CD4-positive, alpha-beta T cell (primary cell): ENCODE measurements at regions not wholly inside any gene's neighbourhood (a gene's known extent, or its start where the extent isn't known, plus 50 kb on each side); places are given as distances from the start of the nearest gene placed in this dataset.

Source experiments
- ATAC-seq: fragments of 200-7000 bp; cut with Tn5 transposase; one replicate; pipeline ENCODE4 v1.10.0; 2022; ENCODE audit warnings: mild to moderate bottlenecking; ENCODE audit not compliant: poor library complexity
- CTCF ChIA-PET: fragments of 350-600 bp; sonication (Branson Sonifier 250); formaldehyde crosslinking; loops from one replicate; lab custom pipeline; 2021; ENCODE audit warnings: antibody characterized with exemption, inconsistent platforms; lab: Charles Lee
- POLR2A ChIA-PET: fragments of 350-600 bp; sonication (Branson Sonifier 250); formaldehyde crosslinking; loops from one replicate; lab custom pipeline; 2021; ENCODE audit warnings: antibody characterized with exemption, inconsistent platforms; lab: Charles Lee
- DNase-seq, 14 experiments: peaks; one replicate each; pipeline ENCODE4 v3.0.0-alpha.2; 2013 to 2020; ENCODE audit warnings: mixed read lengths in 2 of 14
- H3K27ac ChIP-seq, 2 donors: one replicate each; pipeline versions ENCODE4 v1.5.1 to v1.7.0; 2013; ENCODE audit warnings: low read length in 2 of 2, low read depth in 1 of 2, mild to moderate bottlenecking in 1 of 2
- H3K27me3 ChIP-seq, 2 experiments: 1 replicate in 1 of 2; 2 replicates in 1 of 2; pipeline versions ENCODE4 v1.6.1 to v1.7.0; 2013; ENCODE audit warnings: low read length in 2 of 2, control low read depth in 1 of 2, mild to moderate bottlenecking in 1 of 2, moderate library complexity in 1 of 2; ENCODE audit not compliant: insufficient read depth in 2 of 2, control insufficient read depth in 1 of 2
- H3K36me3 ChIP-seq: one replicate; pipeline ENCODE4 v1.6.1; 2013; ENCODE audit warnings: low read length, control low read depth; ENCODE audit not compliant: insufficient read depth
- H3K4me1 ChIP-seq: one replicate; pipeline ENCODE4 v1.6.1; 2013; ENCODE audit warnings: low read length, control low read depth; ENCODE audit not compliant: insufficient read depth
- H3K4me3 ChIP-seq: one replicate; pipeline ENCODE4 v1.5.1; 2013; ENCODE audit warnings: mild to moderate bottlenecking, low read length, moderate library complexity
- H3K9me3 ChIP-seq, 2 experiments: 1 replicate in 1 of 2; 2 replicates in 1 of 2; pipeline versions ENCODE4 v1.6.1 to v1.7.0; 2013; ENCODE audit warnings: low read length in 2 of 2, mild to moderate bottlenecking in 2 of 2, control low read depth in 1 of 2, moderate library complexity in 1 of 2; ENCODE audit not compliant: control insufficient read depth in 1 of 2, insufficient read depth in 1 of 2
- H3K27ac Mint-ChIP-seq: one replicate; pipeline ENCODE4 v1.8.0; 2020; ENCODE audit warnings: mixed read lengths
- H3K27me3 Mint-ChIP-seq: one replicate; pipeline ENCODE4 v1.8.0; 2021; ENCODE audit warnings: mixed read lengths
- H3K36me3 Mint-ChIP-seq: one replicate; pipeline ENCODE4 v1.8.0; 2021; ENCODE audit warnings: low read depth, mixed read lengths
- H3K4me1 Mint-ChIP-seq: one replicate; pipeline ENCODE4 v1.8.0; 2021; ENCODE audit warnings: low read depth, mixed read lengths
- H3K4me3 Mint-ChIP-seq: one replicate; pipeline ENCODE4 v1.8.0; 2020; ENCODE audit warnings: mild to moderate bottlenecking, mixed read lengths
- H3K9me3 Mint-ChIP-seq: one replicate; pipeline ENCODE4 v1.8.0; 2020; ENCODE audit warnings: mixed read lengths
- CTCF ChIP-seq: fragments of 200-600 bp; IDR thresholded peaks from one replicate; pipeline ENCODE4 v1.8.0; 2022; ENCODE audit warnings: antibody characterized with exemption, mild to moderate bottlenecking
- intact Hi-C, 2 experiments: fragments of 100-400 bp; cut with DNase I in 1 of 2; cut with micrococcal nuclease in 1 of 2; formaldehyde crosslinking; loops; one replicate each; pipeline versions ENCODE4 v1.15.1 to v1.9.0; 2023 to 2025; cut with DNase I, micrococcal nuclease

- TF ChIP-seq CTCF = no peak
- ATAC-seq = no peak
- DNase-seq = no peak
- H3K4me1 ChIP-seq = no peaks in the 10 kb centered on the region
- no peaks in the 10 kb centered on the region for H3K9me3 ChIP-seq
- H3K36me3 Mint-ChIP-seq = no peaks in the 10 kb centered on the region
- H3K27me3 ChIP-seq = no peaks in the 10 kb centered on the region
- H3K36me3 ChIP-seq = no peaks in the 10 kb centered on the region
- H3K4me3 ChIP-seq = no peak overlapping the region
- H3K27ac Mint-ChIP-seq = no peak overlapping the region
- no peaks in the 10 kb centered on the region for H3K4me1 Mint-ChIP-seq
- H3K4me3 Mint-ChIP-seq = no peak overlapping the region
- peaks cover 2% of the 10 kb centered on the region for H3K9me3 Mint-ChIP-seq
- CTCF ChIA-PET = no interaction called here
- no peaks in the 10 kb centered on the region for H3K27me3 Mint-ChIP-seq
- intact Hi-C loops = no loop called here
- no peak overlapping the region for H3K27ac ChIP-seq
- POLR2A ChIA-PET = no interaction called here
These were observed 174.5 kb downstream of the DACT1 start for GRCh38 chr14:58812050-58812910.

- intact Hi-C loops = no loop called here
- ChIA-PET POLR2A (no interaction called here), CTCF (interaction anchor here (0.8 kb wide), 1 partner anchor 10 kb away, joined by 4 read pairs; no protein-coding TSS in a partner anchor)
- H3K4me3 ChIP-seq = no peak overlapping the region
- no peak for ATAC-seq
- no peaks in the 10 kb centered on the region for H3K36me3 ChIP-seq
- Mint-ChIP-seq H3K27me3 (no peaks in the 10 kb centered on the region), H3K36me3 (no peaks in the 10 kb centered on the region), H3K4me1 (no peaks in the 10 kb centered on the region), H3K4me3 (no peak overlapping the region), H3K27ac (no peak overlapping the region), H3K9me3 (peaks cover 2% of the 10 kb centered on the region)
- H3K4me1 ChIP-seq = no peaks in the 10 kb centered on the region
- H3K27ac ChIP-seq = no peak overlapping the region
- DNase-seq = no peak
- no peaks in the 10 kb centered on the region for H3K27me3 ChIP-seq
- H3K9me3 ChIP-seq = no peaks in the 10 kb centered on the region
- TF ChIP-seq CTCF = no peak
These were observed 176.0 kb downstream of the DACT1 start for GRCh38 chr14:58813745-58814144.

- no peak overlapping the region for H3K4me3 ChIP-seq
- DNase-seq (no peak), ATAC-seq (no peak)
- no peak for TF ChIP-seq CTCF
- Mint-ChIP-seq H3K36me3 (no peaks in the 10 kb centered on the region), H3K27ac (no peak overlapping the region), H3K27me3 (no peaks in the 10 kb centered on the region), H3K4me3 (no peak overlapping the region), H3K4me1 (no peaks in the 10 kb centered on the region), H3K9me3 (peaks cover under 1% of the 10 kb centered on the region)
- no peaks in the 10 kb centered on the region for H3K9me3 ChIP-seq
- H3K36me3 ChIP-seq = no peaks in the 10 kb centered on the region
- POLR2A ChIA-PET = no interaction called here
- intact Hi-C loops = no loop called here
- H3K4me1 ChIP-seq = no peaks in the 10 kb centered on the region
- CTCF ChIA-PET = no interaction called here
- no peaks in the 10 kb centered on the region for H3K27me3 ChIP-seq
- no peak overlapping the region for H3K27ac ChIP-seq
These were observed 176.7 kb downstream of the DACT1 start for GRCh38 chr14:58814466-58814865.
